Mesothelial cell of epicardium (in vitro differentiated cells): ENCODE measurements at regions not wholly inside any gene's neighbourhood (a gene's known extent, or its start where the extent isn't known, plus 50 kb on each side); places are given as distances from the start of the nearest gene placed in this dataset.
"Not testable (repeated sequence)": the region's sequence is repeated elsewhere in the genome, so short reads cannot be mapped to it uniquely, and the experiment has no call there.

Source experiments
- DNase-seq, 2 experiments: peaks; one replicate each; pipeline ENCODE4 v3.0.0; 2021; ENCODE audit warnings: low spot score in 2 of 2; ENCODE audit not compliant: unreplicated experiment in 2 of 2
- H3K27ac Mint-ChIP-seq: 2 replicates; pipeline ENCODE4 v1.8.0; 2021; ENCODE audit warnings: mixed read lengths
- H3K27me3 Mint-ChIP-seq: 2 replicates; pipeline ENCODE4 v1.8.0; 2021; ENCODE audit warnings: low read depth, mixed read lengths
- H3K36me3 Mint-ChIP-seq: 2 replicates; pipeline ENCODE4 v1.8.0; 2021; ENCODE audit warnings: mixed read lengths
- H3K4me1 Mint-ChIP-seq: 2 replicates; pipeline ENCODE4 v1.8.0; 2021; ENCODE audit warnings: mixed read lengths
- H3K4me3 Mint-ChIP-seq: 2 replicates; pipeline ENCODE4 v1.8.0; 2021; ENCODE audit warnings: mild to moderate bottlenecking, moderate library complexity, mixed read lengths
- H3K9me3 Mint-ChIP-seq: 2 replicates; pipeline ENCODE4 v1.8.0; 2021; ENCODE audit warnings: mixed read lengths
- CTCF ChIP-seq: fragments of 200-600 bp; sonication (generic); IDR thresholded peaks from one replicate; pipeline ENCODE4 v1.5.0; 2021; ENCODE audit warnings: antibody characterized with exemption; ENCODE audit not compliant: unreplicated experiment

DNA sequence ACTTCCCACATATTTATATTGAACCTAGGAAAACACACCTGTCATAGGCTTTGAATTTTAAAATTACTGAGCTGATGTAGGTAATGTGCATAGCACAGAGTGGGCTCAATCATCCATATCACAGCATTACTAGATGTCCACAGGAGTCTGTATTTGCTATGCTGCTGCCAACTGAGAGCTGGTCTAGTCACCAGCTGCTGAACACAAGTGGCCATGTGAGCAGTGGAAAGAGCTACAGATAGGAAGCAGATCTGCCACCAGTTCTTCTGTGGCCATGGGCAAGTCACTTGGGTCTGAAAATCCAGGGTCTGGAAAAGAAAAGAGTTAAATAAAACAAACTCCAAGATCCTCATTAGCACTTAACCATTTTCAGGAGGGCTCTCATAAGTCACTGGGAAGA, 91.8 kb downstream of the APIP start:
- Mint-ChIP-seq H3K9me3 (peaks cover 9% of the 10 kb centered on the region), H3K4me3 (no peak overlapping the region), H3K4me1 (no peaks in the 10 kb centered on the region), H3K27me3 (no peaks in the 10 kb centered on the region), H3K36me3 (peaks cover 26% of the 10 kb centered on the region), H3K27ac (no peak overlapping the region)
- no peak for TF ChIP-seq CTCF
- DNase-seq, result no peak

DNA sequence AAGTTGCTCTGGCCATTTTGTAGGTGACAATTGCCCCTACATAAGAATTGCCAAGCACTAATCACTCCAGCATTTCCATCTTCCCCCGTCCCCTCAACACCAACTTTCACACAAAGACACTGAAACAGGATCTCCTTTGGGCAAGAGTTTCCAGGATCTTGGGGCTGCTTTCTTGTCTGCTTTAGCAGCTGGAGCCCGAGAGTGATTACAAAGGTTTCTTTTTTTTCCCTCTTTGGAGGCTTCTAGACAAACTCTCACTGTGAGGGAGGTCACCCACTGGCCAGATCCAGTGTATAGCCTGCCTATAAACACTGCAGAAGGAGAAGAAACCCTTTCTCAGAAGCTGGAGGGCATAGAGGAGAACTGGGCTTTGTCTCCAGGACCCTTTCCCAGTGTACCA, 92.5 kb downstream of the APIP start:
- no peak overlapping the region for H3K27ac Mint-ChIP-seq
- H3K4me1 Mint-ChIP-seq, result no peaks in the 10 kb centered on the region
- no peaks in the 10 kb centered on the region for H3K27me3 Mint-ChIP-seq
- H3K9me3 Mint-ChIP-seq, result peaks cover 12% of the 10 kb centered on the region
- DNase-seq, result no peak
- peaks cover 28% of the 10 kb centered on the region for H3K36me3 Mint-ChIP-seq
- H3K4me3 Mint-ChIP-seq, result no peak overlapping the region
- no peak for TF ChIP-seq CTCF

DNA sequence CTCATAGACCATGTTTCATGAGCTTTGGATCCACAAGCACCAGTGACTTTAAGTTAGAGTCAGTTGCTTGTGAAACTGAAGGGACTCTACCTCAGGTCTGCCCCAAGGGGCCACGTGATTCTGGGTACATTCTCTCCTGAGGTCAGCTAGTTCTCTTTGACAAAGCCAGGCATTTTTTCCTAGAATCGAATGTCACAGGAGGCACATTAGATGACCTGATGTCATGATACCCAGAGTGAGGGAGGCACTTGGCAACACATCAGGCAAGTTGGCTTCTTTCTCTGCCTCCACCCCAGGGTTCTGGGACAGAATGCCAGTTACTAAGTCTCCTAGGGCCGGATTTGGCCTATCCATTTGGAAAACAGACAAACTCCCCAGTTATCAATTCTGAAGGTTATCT, 93.0 kb downstream of the APIP start:
- DNase-seq, result no peak
- Mint-ChIP-seq H3K36me3 (peaks cover 29% of the 10 kb centered on the region), H3K9me3 (peaks cover 13% of the 10 kb centered on the region), H3K27me3 (no peaks in the 10 kb centered on the region), H3K27ac (no peak overlapping the region), H3K4me3 (no peak overlapping the region), H3K4me1 (no peaks in the 10 kb centered on the region)
- TF ChIP-seq CTCF, result no peak

DNA sequence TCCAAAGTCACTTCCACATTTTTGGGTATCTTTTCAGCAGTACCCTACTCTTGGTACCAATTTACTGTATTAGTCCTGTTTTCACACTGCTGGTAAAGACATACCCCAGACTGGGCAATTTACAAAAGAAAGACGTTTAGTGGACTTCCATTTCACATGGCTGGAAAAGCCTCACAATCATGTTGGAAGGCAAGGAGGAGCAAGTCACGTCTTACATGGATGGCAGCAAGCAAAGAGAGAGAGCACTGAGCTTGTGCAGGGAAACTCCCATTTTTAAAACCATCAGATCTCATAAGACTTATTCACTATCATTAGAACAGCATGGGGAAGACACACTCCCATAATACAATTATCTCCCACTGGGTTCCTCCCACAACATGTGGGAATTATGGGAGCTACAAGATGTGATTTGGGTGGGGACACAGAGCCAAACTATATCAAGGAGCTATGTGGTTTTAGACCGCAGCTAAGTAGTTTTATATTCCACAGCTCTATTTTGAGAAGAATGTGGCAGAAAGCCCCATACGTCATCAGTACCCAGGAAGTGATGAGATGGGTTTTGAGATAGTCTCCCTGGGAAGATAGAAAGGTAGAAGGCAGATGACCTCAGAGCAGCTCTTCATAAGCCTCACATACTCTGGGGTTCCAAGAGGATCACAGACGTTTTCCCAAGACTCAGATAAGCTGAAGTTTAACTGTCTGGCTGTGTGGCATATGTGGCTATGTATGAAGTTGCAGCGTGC, 96.3 kb downstream of the APIP start:
- Mint-ChIP-seq H3K4me3 (no peak overlapping the region), H3K4me1 (no peaks in the 10 kb centered on the region), H3K27ac (no peak overlapping the region), H3K9me3 (peaks cover 42% of the 10 kb centered on the region), H3K36me3 (peaks cover 46% of the 10 kb centered on the region), H3K27me3 (no peaks in the 10 kb centered on the region)
- no peak for TF ChIP-seq CTCF
- no peak for DNase-seq

DNA sequence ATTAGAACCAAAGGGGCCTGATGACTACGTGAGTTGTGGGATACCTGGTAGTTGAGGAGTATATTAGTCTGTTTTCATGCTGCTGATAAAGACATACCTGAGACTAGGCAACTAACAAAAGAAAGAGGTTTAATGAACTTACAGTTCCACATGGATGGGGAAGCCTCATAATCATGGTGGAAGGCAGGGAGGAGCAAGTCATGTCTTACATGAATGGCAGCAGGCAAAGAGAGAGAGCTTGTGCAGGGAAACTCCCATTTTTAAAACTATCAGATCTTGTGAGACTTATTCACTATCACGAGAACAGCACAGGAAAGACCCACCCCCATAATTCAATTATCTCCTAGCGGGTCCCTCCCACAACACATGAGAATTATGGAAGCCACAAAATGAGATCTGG, 98.4 kb downstream of the APIP start:
- H3K4me1 Mint-ChIP-seq, DNase-seq, H3K27me3 Mint-ChIP-seq, H3K27ac Mint-ChIP-seq, H3K4me3 Mint-ChIP-seq: not testable (repeated sequence)
- Mint-ChIP-seq H3K9me3 (peaks cover 54% of the 10 kb centered on the region), H3K36me3 (peaks cover 54% of the 10 kb centered on the region)

GRCh38 chr11:34816698-34817213, 99.4 kb downstream of the APIP start:
- Mint-ChIP-seq H3K36me3 (peaks cover 65% of the 10 kb centered on the region), H3K4me3 (no peak overlapping the region), H3K9me3 (peaks cover 62% of the 10 kb centered on the region), H3K27ac (no peak overlapping the region), H3K4me1 (no peaks in the 10 kb centered on the region), H3K27me3 (no peaks in the 10 kb centered on the region)
- DNase-seq, result no peak
- no peak for TF ChIP-seq CTCF
